ENCODE measurements at regions not wholly inside any gene's neighbourhood (a gene's known extent, or its start where the extent isn't known, plus 50 kb on each side); places are given as distances from the start of the nearest gene placed in this dataset.
"Not testable (repeated sequence)": the region's sequence is repeated elsewhere in the genome, so short reads cannot be mapped to it uniquely, and the experiment has no call there.

DNA sequence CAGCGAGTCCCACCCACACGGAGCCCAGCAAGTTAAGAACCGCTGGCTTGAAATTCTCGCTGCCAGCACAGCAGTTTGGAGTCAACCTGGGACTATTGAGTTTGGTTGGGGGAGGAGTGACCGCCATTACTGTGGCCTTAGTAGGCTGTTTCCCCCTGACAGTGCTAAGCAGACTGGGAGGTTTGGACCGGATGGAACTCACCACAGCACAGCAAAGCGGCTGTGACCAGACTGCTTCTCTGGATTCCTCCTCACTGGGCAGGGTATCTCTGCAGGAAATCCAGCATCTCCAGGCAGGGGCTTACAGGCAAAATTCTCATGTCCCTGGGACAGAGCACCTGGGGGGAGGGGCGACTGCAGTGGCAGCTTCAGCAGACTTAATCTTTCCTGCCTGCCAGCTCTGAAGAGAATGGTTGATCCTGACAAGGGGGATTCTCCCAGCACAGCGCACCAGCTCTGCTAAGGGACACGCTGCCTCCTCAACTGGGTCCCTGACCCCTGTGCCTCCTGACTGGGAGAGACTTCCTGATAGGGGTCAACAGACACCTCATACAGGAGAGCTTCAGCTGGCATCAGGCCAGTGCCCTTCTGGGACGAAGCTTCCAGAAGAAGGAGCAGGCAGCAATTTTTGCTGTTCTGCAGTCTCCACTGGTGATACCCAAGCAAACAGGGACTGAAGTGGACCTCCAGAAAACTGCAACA, 425.4 kb downstream of the NYAP2 start:
- DNase-seq (ENCODE audit: low spot score in 2 of 2), result no peak
- Histone ChIP-seq H3K4me1 (no peaks in the 10 kb centered on the region), H3K4me3 (no peak overlapping the region), H3K27me3 (no peaks in the 10 kb centered on the region), H3K9me3 (no peaks in the 10 kb centered on the region), H3K36me3 (no peaks in the 10 kb centered on the region), H3K27ac (no peak overlapping the region)
- no peak for TF ChIP-seq EP300 (IDR thresholded peaks at IDR 0.05)
- 87% methylated on average over 9 of the region's 11 CpGs for WGBS

DNA sequence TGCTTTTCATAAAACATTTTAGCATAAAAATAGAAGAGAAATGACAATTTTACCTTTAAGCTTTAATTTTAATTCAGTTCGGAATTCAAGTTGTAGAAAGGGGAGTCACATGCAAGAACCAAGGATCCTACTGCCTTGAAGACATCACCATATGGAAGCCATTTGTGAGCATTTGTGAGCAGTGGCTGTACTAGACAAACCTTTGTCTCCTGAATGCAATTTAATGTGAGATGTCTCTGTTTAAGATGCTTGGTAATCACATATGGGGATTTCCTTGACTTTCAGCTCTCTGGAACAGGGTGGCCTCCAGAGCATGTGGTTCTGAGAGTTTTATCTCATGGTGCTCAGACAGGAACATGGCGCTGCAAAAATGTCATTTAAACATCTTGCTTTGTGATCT, 421.8 kb downstream of the NYAP2 start:
- no peaks in the 10 kb centered on the region for H3K27me3 ChIP-seq
- no peaks in the 10 kb centered on the region for H3K36me3 ChIP-seq
- DNase-seq (ENCODE audit: low spot score in 2 of 2), result no peak
- WGBS, result 82% methylated on average over 2 of the region's 2 CpGs
- no peak for TF ChIP-seq CTCF (IDR thresholded peaks at IDR 0.05)
- TF ChIP-seq POLR2A (IDR thresholded peaks at IDR 0.05), result no peak
- no peak for TF ChIP-seq EP300 (IDR thresholded peaks at IDR 0.05)
- no peak for TF ChIP-seq POLR2AphosphoS5 (IDR thresholded peaks at IDR 0.05)
- H3K9me3 ChIP-seq, result no peaks in the 10 kb centered on the region
- H3K27ac ChIP-seq, result no peak overlapping the region
- H3K4me3 ChIP-seq, result no peak overlapping the region
- no peaks in the 10 kb centered on the region for H3K4me1 ChIP-seq

DNA sequence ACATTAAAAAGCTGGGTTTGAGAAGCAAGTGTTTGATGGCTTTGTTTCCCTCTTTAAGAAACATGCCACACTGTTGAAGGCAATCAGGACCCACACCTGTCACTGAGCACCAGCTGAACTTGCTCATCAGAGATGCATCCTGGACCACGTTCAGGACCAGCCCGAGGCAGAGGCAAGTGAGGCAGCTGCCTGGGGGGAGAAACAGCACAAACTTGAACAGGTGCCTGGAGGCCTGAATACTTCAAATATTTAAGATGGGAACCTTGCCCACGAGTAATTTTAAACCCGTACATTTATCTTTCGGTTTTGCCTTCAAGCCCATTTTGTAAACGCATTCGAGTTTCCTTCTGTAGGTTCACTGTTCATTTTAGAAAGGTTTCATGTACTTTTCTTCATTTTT, 421.3 kb downstream of the NYAP2 start:
- no peaks in the 10 kb centered on the region for H3K27me3 ChIP-seq
- DNase-seq (ENCODE audit: low spot score in 2 of 2), result no peak
- no peaks in the 10 kb centered on the region for H3K36me3 ChIP-seq
- H3K27ac ChIP-seq, result no peak overlapping the region
- WGBS, result 53% methylated on average over 7 of the region's 7 CpGs
- no peak overlapping the region for H3K4me3 ChIP-seq
- H3K9me3 ChIP-seq, result no peaks in the 10 kb centered on the region
- no peak for TF ChIP-seq POLR2AphosphoS5 (IDR thresholded peaks at IDR 0.05)
- TF ChIP-seq POLR2A (IDR thresholded peaks at IDR 0.05), result no peak
- no peaks in the 10 kb centered on the region for H3K4me1 ChIP-seq

GRCh38 chr2:225814554-225814953, 415.0 kb downstream of the NYAP2 start:
- Histone ChIP-seq H3K27me3 (no peaks in the 10 kb centered on the region), H3K27ac (no peak overlapping the region), H3K9me3 (no peaks in the 10 kb centered on the region), H3K4me3 (no peak overlapping the region), H3K4me1 (no peaks in the 10 kb centered on the region), H3K36me3 (no peaks in the 10 kb centered on the region)
- DNase-seq (ENCODE audit: low spot score in 2 of 2), result no peak
- TF ChIP-seq POLR2AphosphoS5 (IDR thresholded peaks at IDR 0.05) (no peak), POLR2A (IDR thresholded peaks at IDR 0.05) (no peak), EP300 (IDR thresholded peaks at IDR 0.05) (no peak)

DNA sequence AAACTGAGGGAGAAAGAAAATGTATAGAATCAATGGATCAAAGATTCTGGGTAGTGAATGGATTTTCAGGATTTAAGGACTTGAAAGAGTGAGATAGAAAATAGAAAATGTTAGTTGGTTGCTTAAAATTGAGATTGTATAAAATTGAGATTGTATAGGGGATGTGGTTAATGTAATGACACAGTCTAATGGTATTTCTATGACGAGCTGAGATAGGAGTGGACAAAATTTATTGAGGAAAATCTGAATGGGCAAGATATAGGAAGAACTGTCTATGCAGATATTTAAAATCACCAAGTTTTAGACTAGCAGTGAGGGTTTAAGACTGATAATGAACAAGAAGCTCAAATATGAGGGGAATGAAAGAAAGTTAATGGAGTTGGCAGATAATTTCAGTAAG, 406.6 kb downstream of the NYAP2 start:
- H3K9me3 ChIP-seq, result no peaks in the 10 kb centered on the region
- H3K36me3 ChIP-seq, result no peaks in the 10 kb centered on the region
- H3K4me1 ChIP-seq, result no peaks in the 10 kb centered on the region
- TF ChIP-seq POLR2A (IDR thresholded peaks at IDR 0.05) (no peak), POLR2AphosphoS5 (IDR thresholded peaks at IDR 0.05) (no peak), CTCF (IDR thresholded peaks at IDR 0.05) (no peak), EP300 (IDR thresholded peaks at IDR 0.05) (no peak)
- no peak overlapping the region for H3K27ac ChIP-seq
- 51% methylated on average over 1 of the region's 1 CpG for WGBS
- H3K27me3 ChIP-seq, result no peaks in the 10 kb centered on the region
- no peak for DNase-seq (ENCODE audit: low spot score in 2 of 2)
- no peak overlapping the region for H3K4me3 ChIP-seq

DNA sequence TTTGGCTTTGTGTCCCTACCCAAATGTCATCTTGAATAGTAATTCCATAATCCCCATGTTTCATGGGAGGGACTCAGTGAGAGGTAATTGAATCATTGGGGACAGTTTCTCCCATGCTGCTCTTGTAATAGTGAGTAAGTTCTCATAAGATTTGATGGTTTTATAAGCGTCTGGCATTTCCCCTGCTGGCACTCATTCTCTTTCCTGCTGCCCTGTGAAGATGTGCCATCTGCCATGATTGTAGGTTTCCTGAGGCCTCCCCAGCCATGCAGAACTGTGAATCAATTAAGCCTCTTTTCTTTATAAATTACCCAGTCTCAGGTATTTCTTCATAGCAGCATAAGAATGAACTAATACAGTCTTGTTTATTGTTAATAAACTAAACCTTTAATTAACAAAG, 402.6 kb downstream of the NYAP2 start:
- DNase-seq (ENCODE audit: low spot score in 2 of 2); H3K27ac ChIP-seq; H3K36me3 ChIP-seq; H3K9me3 ChIP-seq; H3K4me3 ChIP-seq; H3K27me3 ChIP-seq; H3K4me1 ChIP-seq: not testable (repeated sequence)
- 68% methylated on average over 1 of the region's 1 CpG for WGBS

DNA sequence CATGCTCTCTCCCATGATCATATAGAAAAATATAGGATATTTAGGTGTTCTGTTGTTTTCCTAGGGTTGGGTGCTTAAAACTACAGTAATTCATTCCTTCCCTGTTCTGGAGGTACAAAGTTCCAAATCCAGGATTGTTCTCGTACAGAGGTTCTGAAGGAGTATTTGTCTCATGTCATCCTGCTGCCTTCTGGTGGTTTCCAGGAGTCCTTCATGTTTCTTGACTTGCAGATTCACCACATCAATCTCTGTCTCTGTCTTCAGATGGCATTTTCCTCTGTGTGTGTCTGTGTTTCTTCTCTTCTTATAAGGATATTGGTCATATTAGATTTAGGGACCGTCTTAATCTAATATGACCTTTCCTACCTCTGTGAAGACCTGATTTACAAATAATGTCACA, 397.9 kb downstream of the NYAP2 start:
- WGBS, result 72% methylated on average over 2 of the region's 2 CpGs

More for the DNA sequence above, 397.9 kb downstream of the NYAP2 start:
- Histone ChIP-seq H3K27ac (no peak overlapping the region), H3K36me3 (no peaks in the 10 kb centered on the region), H3K9me3 (no peaks in the 10 kb centered on the region), H3K4me3 (no peak overlapping the region), H3K27me3 (no peaks in the 10 kb centered on the region), H3K4me1 (no peaks in the 10 kb centered on the region)
- DNase-seq (ENCODE audit: low spot score in 2 of 2), result no peak
- peak in 1 of 2 donors; percentile 6 for TF ChIP-seq CTCF (IDR thresholded peaks at IDR 0.05)
- TF ChIP-seq EP300 (IDR thresholded peaks at IDR 0.05), result no peak
- TF ChIP-seq POLR2A (IDR thresholded peaks at IDR 0.05), result no peak
- TF ChIP-seq POLR2AphosphoS5 (IDR thresholded peaks at IDR 0.05), result no peak
